ENCODE measurements at regions not wholly inside any gene's neighbourhood (a gene's known extent, or its start where the extent isn't known, plus 50 kb on each side); places are given as distances from the start of the nearest gene placed in this dataset.
"Not testable (repeated sequence)": the region's sequence is repeated elsewhere in the genome, so short reads cannot be mapped to it uniquely, and the experiment has no call there.

DNA sequence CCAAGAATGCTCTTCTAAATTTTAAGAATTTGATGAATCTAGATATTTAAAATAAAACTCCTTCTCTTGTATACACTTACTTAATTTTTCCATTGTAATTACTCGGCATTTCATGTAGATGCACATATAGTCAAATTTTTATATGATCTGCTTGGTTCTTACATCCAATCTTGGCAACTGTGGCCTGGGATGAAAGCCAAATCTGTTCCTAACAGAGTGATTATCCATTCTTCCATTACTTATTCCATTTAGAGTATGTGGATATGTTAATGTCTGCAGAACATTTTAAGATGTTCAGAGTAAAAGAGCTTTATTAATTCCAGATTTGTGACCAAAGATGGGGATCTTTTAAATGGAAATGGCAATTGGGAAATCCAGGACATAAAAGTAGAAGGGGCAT is 144.1 kb upstream of the PDE7B start:
- no peak for DNase-seq (ENCODE audit: low read depth, low spot score)

- DNase-seq (ENCODE audit: low read depth, low spot score): no peak
Observed at GRCh38 chr6:135710042-135710441, 141.5 kb upstream of the PDE7B start.

GRCh38 chr6:135722190-135722589 is 129.3 kb upstream of the PDE7B start:
- no peak for DNase-seq (ENCODE audit: low read depth, low spot score)

DNA sequence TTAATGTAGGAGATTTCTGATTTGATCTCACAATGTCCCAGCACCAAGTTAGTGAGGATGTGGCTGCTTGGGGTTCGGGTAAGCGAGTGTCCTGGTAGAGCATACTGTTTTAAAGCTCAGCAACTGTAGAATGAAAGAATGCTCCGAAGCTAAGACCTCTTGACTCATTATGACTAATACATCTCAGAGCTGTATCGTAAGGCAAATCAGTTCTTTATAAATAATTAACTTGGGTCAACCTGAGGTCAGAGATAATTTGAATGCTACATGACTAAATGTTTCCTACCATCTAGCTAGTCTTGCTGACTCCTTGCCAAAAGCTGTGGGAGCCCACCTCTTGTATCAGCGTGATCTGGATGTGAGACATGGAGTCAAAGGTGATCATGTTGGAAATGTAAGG is 128.8 kb upstream of the PDE7B start:
- peak; percentile 16 for DNase-seq (ENCODE audit: low read depth, low spot score)

DNA sequence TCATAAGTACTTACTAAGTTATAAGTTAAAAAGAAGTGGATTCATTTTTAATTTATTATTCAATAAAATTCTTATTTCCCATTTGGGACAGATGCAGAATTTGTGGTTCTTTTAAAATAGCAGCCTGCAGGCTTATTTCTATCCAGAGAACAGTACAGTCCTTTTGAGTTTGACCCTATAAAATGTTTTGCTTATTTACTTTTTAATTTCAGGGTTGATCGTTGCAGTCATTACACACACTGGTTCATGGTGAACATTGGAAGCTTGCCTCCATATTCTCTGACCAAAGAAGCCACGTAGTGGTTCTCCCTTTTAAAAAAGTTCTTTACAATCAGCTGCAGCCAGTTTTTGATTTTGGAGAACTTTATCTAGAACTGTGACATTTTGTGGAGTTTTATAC is 122.9 kb upstream of the PDE7B start:
- DNase-seq (ENCODE audit: low read depth, low spot score): no peak

GRCh38 chr6:135731116-135731515 is 120.4 kb upstream of the PDE7B start:
- DNase-seq (ENCODE audit: low read depth, low spot score): no peak

DNA sequence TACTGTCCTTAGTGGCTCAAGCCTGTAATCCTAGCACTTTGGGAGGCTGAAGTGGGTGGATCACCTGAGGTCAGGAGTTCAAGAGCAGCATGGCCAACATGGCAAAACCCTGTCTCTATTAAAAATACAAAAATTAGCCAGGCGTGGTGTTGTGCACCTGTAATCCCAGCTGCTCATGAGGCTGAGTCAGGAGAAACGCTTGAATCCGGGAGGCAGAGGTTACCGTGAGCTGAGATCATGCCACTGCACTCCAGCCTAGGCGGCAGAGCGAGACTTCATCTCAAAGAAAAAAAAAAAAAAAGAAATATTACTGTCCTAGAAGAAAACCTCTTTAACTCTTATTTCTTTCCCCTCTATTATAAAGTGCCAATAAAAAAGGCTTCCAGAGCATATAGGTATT is 115.2 kb upstream of the PDE7B start:
- not testable (repeated sequence) for DNase-seq (ENCODE audit: low read depth, low spot score)

- no peak for DNase-seq (ENCODE audit: low read depth, low spot score)
Observed at GRCh38 chr6:135738636-135739035, 112.9 kb upstream of the PDE7B start.

DNA sequence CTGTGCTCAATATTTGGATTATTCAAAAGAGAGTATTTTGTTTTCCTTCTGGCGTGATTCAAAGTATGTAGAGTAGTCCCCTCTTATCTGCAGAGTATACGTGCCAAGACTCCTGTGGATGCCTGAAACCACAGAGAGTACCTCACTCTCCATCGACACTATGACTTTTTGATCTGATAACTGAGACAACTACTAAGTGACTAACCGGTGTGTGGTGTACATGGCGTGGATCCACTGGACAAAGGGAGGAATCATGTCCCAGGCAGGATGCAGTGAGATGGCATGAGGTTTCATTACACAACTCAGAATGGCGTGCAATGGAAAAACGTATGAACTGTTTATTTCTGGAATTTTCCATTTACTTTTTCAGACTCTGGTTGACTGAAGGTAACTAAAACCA is 112.2 kb upstream of the PDE7B start:
- DNase-seq (ENCODE audit: low read depth, low spot score): no peak

DNA sequence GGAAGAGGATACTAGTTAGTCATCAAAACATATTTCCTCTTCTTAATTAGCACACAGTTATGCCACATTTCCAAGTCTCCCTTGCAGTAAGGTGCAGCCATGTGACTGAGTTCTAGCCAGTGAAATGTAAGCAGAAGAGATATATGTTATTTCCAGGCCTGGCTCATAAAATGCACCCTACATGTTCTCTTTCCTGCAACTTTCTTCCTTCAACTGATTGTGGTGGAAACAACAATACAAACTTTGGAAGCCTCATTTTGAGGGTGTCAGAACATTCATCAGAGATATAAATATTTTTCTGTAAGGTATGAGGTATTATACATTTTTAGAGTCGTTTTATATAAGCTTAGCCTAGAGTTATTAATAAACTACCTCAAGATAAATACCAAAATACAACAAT is 110.9 kb upstream of the PDE7B start:
- peak; percentile 4 for DNase-seq (ENCODE audit: low read depth, low spot score)

GRCh38 chr6:135743476-135743875 is 108.0 kb upstream of the PDE7B start:
- no peak for DNase-seq (ENCODE audit: low read depth, low spot score)

DNA sequence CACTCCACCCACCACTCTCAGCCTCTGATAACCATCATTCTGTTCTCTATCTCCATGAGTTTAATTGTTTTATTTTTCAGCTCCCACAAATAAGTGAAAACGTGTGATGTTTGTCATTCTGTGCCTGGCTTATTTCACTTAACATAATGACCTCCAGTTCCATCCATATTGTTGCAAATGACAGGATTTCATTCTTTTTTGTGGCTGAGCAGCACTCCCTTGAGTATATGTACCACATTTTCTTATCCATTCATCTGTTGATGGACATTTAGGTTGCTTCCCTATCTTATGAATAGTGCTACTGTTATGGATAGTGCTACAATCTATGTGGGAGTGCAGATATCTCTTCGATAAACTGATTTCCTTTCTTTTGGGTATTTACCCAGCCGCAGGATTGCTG is 103.3 kb upstream of the PDE7B start:
- no peak for DNase-seq (ENCODE audit: low read depth, low spot score)

DNA sequence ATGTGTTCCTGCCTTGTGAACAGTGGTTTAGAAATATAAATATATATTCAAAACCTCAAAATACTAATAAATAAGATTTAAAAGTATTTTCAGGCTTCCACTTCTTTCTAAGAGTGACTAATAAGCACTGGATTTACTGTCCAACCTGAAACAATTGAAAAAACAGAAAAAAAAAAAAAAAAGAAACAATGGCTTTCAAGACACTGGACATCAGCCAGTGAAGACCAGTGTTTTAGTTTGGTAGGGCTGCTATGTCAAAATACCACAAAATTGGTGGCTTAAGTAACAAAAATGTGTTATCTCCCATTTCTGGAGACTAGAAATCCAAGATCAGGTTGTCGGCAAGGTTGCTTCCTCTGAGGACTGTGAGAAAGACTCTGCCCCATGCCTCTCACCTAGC is 101.4 kb upstream of the PDE7B start:
- no peak for DNase-seq (ENCODE audit: low read depth, low spot score)

- no peak for DNase-seq (ENCODE audit: low read depth, low spot score)
Observed at GRCh38 chr6:135753196-135753595, 98.3 kb upstream of the PDE7B start.

DNA sequence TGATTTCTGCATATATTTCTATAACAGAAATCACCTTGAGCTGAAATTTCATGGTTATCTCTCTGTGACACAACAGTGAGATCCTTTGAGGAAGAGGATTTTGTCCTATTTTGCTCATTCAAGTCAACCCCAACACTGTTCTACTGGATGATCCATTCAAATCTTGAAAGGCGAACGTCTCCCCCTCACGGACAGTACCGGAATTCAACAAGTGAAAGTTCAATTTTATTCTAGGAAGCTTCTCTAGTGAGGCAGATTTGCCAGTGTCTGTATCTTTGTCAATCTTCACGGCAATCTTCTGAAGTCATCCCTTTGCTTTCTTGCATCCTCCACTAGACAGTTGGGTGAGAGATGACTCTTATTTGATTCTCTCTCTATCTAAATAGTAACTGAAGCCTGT is 91.7 kb upstream of the PDE7B start:
- DNase-seq (ENCODE audit: low read depth, low spot score): no peak

DNA sequence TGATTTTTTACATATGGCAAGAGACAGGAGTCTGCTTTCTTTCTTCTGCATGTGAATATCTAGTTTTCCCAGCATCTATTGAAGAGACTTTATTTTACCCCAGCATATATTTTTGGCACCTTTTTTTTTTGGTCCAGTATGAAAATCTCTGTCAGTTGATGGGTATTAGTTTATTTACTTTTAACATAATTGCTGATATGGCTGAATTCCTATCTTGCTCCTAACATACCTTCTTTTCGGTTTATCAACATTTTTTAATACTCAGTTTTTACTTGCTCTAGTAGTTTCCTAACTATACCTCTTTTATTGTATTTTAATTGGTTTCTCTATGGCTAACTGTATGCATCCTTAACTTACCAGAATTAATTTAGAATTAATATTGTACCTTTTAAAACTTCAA is 77.5 kb upstream of the PDE7B start:
- no peak for DNase-seq (ENCODE audit: low read depth, low spot score)

- no peak for DNase-seq (ENCODE audit: low read depth, low spot score)
Observed at GRCh38 chr6:135779213-135779612, 72.3 kb upstream of the PDE7B start.

DNA sequence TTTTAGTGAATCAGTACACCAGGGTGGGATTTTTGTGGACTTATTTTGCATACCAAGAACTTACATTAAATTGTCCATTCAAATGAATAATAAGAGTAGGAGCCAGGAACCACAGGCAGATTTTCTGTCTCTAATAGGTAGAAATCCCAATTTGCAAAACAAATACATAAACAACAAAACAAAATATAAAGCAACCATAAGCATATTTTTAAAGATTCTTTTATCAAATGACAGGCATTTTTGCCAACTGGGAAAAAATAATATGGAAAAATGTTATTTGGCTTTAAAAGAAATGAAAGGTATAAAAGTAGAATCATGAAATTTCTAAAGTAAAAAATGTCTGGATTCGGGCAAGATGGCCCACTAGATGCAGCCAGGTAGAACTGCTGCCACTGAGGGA is 71.2 kb upstream of the PDE7B start:
- DNase-seq (ENCODE audit: low read depth, low spot score): no peak

GRCh38 chr6:135782546-135782945 is 69.0 kb upstream of the PDE7B start:
- no peak for DNase-seq (ENCODE audit: low read depth, low spot score)

DNA sequence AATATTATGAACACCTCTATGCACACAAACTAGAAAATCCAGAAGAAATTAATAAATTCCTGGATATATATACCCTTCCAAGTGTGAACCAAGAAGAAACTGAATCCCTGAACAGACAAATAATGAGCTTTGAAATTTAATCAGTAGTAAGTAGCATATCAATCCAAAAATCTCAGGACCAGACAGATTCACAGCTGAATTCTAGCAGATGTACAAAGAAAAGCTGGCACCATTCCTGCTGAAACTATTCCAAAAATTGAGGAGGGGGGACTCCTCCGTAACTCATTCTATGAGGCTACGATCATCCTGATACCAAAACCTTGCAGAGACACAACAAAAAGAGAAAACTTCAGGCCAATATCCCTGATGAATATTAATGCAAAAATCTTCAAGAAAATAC is 67.0 kb upstream of the PDE7B start:
- DNase-seq (ENCODE audit: low read depth, low spot score): no peak

GRCh38 chr6:135789375-135790050 is 62.0 kb upstream of the PDE7B start:
- no peak for DNase-seq (ENCODE audit: low read depth, low spot score)

- DNase-seq (ENCODE audit: low read depth, low spot score): no peak
Observed at GRCh38 chr6:135791441-135791840, 60.1 kb upstream of the PDE7B start.

- no peak for DNase-seq (ENCODE audit: low read depth, low spot score)
Observed at GRCh38 chr6:135796643-135797305, 54.7 kb upstream of the PDE7B start.

DNA sequence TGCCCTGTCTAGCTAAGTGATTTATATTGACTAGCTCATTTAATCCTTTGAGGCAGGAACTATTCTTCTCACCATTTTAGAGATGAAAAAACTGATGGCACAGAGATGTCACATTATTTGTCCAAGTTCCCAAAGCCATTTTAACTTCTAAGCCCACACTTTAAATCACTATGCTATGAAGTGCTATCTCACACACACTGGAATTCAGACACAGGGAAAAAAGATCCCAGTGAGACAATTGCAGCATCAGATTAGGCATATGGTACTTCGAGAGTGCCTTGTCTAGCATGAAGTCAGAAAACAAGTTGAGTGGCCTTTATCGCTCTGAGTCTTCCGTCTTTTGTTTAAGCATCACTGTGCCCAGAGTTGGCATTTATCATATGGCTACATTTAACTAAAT is 54.1 kb upstream of the PDE7B start:
- DNase-seq (ENCODE audit: low read depth, low spot score): no peak

All from brain pericyte (primary cell).